HG03196 (cell line): ENCODE measurements at regions not wholly inside any gene's neighbourhood (a gene's known extent, or its start where the extent isn't known, plus 50 kb on each side); places are given as distances from the start of the nearest gene placed in this dataset.
"Not testable (repeated sequence)": the region's sequence is repeated elsewhere in the genome, so short reads cannot be mapped to it uniquely, and the experiment has no call there.

Experiments
- ATAC-seq: cut with Tn5 transposase; IDR thresholded peaks from one replicate; pipeline ENCODE4 v1.9.1; 2021; ENCODE audit not compliant: unreplicated experiment

DNA sequence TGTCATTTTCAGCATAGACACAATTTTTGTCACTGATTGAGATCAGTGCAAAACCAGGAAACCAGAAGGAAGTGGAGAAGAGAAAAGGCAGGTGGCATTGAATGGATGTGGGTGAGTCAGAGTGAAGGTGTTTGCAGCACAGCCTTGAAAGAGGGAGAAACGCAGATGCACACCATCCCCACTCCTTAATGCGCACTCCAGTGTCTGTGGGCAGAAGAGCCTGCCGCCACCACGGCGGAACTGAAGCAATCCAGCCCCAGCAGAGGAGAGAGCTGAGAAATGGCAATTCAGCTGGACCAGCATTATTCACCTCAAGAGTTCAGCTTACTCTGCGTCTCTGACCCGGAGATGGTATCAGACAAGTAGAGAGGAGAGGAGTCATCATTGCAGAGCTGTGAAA lies 393.1 kb upstream of the FRG1 start:
- no peak for ATAC-seq

DNA sequence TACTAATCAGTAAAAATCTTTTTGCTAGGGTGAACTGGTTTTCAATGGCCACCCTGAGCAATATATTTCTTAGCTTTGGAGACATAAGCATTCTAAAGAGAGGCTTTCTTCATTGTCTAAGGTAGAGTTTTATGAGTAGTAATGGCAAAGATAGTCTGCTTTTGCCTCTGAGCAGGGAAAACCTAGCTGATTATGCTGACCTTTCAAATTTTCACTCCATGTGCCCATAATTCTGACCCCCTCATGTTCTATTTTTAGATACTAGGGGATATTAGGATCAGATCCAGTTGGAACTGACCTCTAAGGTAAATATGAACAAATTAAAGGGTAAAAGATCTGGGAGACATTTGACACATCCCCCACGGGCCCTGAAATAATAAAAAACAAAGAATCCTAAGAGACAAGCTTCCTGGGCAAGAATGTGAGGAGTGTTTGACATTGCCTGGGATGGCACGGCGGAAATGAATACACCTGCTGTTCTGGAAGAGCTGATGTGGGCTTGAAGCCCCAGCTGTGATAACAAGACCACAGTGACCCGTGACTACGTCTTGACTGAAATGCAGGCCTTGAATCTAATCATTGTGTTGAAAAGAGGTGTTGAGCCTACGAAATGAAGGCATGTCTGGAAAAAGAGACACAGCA lies 392.1 kb upstream of the FRG1 start:
- no peak for ATAC-seq

DNA sequence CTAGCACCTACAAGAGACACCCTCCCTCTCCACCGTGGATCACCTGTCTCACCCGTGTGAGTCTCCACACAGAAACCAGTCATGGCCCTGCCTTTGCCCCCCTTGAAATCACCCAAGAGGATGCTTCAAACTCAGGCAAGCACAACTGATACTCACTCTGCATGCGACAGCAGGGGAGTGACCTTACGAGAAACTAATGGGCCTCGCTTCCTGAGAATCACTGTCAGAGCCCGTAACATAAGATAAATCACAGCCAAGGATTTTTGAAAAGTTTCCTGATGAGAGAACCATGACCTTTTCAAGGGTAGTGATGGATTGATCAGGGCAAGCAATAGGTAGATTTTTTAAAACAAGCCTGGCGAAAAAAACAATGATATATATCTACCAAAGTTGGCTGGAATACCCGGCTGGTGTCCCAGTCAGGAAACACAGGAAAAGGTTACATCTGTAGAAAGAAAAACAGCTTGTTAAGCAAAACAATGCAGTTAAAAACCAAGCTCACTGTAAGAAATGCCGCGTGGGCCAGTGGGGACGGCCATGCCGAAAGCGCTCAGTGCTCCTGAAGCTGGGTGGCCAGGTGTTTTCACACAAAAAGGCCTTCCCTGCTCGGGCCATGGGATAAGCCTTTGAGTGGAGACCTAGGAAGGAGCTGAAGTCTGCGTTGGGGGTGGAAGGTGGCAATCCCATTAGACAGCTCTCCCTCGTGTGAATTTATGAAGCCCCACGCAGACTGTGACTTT lies 388.6 kb upstream of the FRG1 start:
- not testable (repeated sequence) for ATAC-seq

DNA sequence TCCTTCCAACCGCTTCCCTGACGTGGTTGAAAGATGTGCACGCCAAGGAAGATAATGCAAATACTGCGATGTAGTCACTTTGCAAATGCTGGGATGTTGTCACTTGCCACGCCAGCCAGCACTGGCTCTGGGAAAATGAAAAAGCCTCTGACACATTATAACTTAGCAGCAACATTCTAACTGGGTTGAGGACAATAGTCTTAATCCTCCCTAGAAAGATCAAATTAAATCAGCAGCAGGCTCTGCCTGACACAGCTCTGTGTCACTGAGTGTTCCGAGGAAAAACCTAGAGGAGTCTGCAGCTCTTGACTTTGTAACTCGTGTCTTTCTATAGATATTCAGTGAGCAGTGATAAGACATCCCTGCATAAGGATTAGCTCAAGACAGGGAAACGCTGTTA lies 380.1 kb upstream of the FRG1 start:
- not testable (repeated sequence) for ATAC-seq

DNA sequence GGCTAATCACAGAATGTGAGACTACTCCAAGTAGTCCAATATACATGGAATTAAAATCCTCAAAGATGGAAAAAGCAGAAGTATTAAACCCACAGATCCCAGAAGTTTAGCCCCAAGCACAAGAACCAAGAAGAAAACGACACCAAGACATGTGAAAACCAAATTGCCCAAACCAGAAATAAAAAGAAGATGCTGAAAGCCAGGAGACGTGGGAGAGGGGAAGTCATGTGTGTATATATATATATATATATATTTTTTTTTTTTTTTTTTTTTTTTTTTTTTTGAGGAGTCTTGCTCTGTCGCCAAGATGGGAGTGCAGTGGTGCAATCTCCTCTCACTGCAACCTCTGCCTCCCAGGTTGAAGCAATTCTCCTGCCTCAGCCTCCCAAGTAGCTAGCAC lies 376.9 kb upstream of the FRG1 start:
- not testable (repeated sequence) for ATAC-seq

DNA sequence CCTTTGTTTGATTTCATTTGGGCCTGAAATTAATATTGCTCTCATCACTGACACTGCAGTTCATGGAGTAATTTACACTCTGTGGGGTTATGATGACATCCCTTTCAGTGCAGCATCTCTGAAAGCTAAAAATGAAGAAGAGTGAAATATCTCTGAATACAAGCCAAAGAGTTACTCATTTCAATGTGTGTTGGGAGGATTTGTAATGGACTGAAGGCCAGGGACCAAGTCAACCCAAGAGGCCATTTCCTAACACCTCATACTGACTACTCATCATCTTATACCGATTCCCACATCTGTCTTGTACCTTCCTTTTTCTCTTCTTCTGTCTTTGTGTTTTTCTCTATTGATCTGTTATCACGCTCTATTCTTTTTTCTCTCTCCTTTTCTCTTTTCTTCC lies 374.4 kb upstream of the FRG1 start:
- ATAC-seq = not testable (repeated sequence)

DNA sequence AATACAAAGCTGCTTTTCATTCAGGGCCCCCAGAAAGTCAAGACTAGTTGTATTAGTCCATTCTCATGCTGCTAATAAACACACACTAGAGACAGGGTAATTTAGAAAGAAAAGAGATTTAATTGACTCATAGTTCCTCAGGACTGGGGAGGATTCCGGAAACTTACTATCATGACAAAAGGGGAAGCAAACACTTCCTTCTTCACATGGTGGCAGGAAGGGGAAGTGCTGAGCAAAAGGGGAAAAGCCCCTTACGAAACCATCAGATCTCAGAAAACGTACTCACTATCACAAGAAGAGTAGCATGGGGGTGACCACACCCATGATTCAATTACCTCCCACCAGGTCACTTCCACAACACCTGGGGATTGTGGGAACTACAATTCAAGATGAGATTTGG lies 373.8 kb upstream of the FRG1 start:
- not testable (repeated sequence) for ATAC-seq

DNA sequence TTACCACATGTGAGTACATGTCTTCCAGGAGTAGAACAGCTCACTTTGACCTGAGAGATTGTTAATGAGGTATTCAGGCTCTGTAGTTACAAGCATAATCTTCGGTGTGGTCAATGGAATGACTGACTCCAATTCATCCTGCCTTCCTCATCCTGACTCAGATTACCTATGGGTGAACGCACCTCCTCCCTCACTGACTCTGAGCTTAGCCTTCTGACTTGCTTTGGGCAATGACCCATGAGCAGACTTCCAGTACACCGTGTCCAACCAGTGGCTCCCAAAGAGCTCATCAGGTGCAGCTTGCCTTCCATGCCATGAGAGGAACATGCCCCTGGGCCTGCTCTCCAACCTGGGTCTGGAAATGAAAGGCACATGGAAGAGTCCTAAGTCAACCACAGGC lies 361.0 kb upstream of the FRG1 start:
- ATAC-seq = not testable (repeated sequence)

DNA sequence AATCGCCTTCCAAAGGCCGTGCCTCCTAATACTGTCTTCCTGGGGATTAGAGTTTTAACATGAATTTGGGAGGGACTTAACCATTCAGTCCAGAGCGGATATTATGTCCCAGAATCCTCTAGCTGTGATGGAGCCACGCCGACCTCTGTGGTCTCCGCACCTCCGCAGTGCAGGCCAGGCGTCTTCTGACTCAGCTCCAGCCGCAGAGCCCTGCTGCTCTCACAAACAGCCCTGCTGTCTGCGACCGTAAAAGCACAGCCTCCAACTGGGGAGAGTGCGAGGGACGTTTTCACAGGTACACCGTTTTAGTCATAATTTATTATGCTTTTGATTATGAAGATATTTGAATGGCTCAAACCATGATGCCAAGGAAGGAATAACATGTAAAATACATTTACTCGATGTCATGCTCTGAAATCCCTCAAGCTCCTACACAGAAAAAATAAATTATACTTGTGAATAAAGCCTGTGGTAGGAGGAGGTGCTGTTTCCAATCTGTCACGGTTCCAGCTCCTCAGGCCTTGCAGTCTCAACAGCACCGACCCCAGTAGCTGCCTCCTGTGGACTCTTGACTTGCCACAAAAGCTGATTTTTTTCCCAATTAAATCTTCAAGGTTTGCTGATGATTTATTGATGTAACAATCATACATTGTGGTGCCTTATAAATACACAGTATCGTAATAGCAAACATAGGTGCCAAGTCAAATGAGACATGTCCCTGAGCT lies 353.6 kb upstream of the FRG1 start:
- ATAC-seq = not testable (repeated sequence)

DNA sequence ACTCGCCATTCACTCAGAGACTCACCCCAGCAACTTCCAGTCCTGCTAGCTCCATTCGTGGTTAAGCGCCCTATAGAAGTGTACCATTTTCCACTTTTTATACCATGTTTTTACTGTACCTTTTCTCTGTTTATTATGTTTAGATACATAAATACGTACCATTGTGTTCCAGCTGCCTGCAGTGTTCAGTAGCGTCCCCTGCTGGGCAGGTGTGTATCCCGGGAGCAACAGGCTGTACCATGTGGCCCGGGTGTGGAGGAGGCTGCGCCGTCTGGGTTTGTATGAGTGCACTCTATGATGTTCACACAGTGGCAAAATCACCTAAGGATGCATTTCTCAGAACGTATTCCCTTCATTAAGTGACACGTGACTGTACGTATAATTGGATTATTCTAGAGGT lies 351.5 kb upstream of the FRG1 start:
- not testable (repeated sequence) for ATAC-seq

DNA sequence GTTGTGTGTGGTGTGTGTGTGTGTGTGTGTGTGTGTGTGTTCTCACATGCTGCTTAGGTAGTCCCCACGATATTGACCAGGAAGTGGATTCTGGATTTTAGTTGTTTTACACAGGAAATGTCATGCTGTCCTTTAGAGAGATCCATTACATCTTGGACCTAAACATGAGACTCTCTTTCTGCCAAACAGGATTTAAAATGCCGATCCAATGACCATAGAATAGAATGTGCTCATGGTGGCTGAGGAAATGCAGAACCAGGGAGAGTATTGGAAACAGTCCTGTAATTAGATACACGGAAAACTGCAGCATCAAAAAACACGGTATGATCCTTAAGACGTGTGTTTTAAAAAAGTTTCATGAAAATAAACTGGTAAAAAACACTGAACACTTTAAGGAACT lies 347.8 kb upstream of the FRG1 start:
- ATAC-seq = no peak

DNA sequence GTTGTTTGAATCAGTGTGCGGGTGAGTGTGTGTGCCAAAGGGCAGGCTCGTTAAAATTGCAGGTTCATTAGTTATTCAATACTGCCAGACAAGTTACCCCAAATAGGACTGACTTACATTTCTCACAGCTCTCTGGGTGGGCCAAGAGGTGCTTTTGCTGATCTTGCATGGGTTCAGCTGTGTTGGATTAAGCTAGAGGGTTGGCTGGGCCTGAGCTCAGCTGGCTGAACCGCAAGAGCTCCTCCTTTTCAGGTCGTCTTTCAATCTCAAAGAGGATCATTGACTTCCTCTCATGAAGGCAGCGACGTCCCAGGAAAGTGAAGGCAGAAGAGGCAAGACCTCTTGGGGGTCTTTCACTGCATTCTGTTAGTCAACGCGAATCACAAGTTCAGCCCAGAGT lies 343.3 kb upstream of the FRG1 start:
- ATAC-seq = no peak

DNA sequence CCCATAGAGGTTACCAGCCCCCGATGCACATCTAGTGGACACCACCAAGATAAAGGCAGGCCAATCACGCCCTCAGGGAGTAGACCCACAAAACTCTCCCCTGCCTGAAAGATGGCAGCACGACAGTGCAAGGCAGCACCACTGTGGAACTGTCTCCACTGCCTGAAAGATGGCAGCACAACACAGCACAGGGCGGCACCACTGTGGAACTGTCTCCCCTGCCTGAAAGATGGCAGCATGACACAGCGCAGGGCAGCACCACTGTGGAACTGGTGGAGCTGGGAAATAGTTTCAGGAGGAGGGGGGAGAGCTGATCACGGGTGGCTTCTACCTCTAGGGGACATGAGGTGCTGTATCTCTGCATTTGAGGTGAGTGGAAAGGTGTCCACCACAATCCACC lies 340.4 kb upstream of the FRG1 start:
- ATAC-seq = no peak

DNA sequence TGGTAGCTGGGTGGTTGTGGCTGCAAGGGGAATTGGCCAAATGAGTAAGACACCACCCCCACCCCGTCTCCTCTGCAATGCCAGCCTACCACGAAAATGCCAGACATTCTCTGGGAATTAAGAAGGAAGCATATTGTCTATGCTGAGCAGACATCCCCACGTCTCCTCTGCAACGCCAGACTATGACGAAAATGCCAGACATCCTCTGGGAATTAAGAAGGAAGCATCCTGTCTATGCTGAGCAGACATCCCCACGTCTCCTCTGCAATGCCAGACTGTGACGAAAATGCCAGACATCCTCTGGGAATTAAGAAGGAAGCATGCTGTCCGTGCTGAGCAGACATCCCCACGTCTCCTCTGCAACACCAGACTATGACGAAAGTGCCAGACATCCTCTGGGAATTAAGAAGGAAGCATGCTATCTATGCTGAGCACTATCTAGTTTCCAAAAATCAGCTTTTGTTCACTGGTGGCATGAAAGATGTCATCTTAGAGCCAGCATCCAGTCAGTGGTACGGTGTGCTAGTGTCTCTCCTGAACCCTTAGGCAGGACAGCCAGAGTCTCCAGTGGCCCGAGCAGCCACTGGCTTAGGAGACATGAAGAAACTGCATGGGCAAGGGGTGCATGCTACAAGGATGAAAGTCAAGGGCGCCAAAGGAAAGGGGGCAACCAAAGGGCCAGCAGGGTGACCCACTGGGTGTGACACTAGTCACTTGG lies 339.8 kb upstream of the FRG1 start:
- no peak for ATAC-seq

DNA sequence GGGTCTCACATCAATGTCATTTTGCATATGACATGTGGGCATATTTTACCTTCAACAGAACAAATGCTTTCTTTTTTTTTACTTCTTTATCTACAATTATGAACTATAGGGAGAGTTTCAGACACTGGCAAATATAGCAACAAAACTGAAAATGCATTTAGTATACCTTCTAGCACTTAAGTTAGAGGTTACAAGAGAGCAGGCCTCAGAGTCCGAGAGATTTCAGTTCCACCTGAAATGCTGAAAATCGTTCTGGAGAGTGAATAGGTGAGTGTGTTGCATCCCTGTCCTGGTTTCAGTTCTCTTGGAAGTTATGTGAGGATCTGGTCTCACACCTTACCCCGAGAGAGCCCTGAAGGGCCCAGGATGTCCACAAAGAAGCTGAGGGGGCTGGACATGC lies 337.8 kb upstream of the FRG1 start:
- not testable (repeated sequence) for ATAC-seq

DNA sequence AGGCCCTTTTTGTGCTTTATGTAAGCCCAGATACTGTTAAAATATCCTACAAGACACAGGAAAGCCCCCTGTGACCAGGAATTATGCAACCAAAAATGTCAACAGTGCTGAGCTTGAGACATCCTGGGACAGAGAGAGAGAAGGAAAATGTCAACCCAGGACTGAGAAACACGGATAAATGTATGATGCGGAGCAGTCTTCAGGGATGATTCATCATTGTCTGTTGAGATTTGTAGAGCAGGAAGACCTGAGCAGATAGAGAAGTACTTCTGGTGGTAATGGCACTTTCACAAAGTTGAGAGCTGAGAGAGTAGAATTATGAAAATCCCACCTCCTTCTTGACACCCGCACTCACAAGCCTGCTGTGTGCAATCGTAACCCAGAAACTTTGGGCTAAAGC lies 330.1 kb upstream of the FRG1 start:
- not testable (repeated sequence) for ATAC-seq

DNA sequence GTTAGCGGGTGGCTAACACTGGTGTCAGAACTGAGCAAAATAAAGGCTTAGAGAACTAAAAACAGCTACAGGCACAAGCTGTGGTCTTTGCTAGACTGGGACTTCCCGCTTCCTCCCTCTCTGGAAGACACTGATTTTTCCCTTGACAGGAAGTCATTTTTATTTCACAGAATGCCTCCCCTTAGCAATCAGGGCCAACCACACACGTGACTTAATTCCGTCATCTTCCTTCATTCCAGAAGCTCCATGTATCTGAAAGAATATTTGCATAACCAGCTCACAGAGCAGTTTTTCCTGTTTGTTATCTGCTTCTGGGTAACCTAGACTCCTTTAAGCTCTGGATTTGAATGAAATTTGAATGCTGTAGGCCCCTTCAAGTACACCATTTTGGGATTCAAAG lies 327.5 kb upstream of the FRG1 start:
- ATAC-seq = no peak

DNA sequence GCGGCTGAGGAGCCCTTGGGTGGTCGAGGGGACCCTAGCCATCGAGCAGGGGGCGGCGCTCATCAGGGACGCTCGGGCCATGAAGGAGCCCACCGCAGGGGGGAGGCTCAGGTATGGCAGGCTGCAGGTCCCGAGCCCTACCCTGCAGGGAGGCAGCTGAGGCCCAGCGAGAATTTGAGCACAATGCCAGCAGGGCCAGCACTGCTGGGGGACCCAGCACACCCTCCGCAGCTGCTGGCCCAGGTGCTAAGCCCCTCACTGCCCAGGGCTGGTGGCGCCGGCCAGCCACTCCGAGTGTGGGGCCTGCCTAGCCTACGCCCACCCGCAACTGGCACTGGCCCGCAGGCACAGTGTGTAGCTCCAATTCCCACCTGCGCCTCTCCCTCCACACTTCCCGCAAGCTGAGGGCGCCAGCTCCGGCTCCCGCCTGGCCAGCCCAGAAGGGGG lies 325.4 kb upstream of the FRG1 start:
- no peak for ATAC-seq

DNA sequence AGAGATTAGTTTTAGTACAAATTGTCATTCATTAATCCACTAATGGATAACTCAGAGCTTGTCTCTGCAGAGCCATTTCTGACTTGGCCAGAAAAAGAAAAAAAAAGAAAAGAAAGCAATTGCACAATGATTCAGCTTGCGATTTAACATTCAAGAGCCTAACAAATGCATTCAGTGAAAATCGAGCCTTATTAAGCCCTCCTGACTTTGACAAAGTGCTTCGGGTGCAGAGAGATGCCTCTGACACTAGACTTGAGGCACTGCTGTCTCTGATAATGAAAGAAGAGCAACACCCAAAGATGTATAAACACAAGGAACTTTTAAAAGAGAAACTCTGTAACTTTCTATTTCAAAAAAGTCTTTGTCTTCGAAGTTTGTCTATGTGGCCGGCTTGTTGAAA lies 322.9 kb upstream of the FRG1 start:
- ATAC-seq = not testable (repeated sequence)

DNA sequence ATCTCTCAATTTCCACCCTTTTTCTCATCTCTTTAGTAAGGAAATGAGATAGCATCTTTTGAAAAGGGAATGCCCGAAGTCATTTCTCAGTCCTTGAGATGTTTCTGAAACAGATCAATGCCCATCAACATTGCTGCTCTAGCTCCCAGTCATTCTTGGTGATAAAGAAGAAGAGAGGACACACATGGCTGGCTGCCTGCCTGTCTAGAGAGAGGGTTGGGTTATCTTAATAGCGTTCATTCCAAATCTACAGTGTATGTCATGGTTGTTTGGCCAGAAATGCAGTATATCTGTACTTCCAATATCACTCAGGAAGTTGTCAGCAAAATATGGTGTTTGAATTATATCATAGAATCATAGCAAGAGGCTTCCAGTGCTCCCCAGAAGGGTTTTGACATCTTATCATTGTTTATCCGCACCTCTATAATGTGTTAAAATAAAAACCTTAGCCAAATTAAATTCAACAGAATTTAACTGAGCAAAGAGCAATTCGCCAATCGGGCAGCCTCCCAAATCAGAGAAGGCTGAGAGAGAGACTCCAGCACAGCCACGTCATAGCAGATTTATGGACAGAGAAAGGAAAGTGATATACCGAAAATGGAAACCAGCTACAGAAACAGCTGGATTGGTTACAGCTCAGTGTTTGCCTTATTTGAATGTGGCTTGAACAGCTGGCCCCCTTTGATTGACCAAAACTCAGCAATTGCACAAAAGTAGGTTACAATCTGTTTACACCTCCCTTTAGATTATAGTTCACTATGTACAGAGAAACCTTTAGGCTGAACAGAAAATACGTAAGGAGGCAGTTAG lies 321.0 kb upstream of the FRG1 start:
- ATAC-seq = not testable (repeated sequence)

DNA sequence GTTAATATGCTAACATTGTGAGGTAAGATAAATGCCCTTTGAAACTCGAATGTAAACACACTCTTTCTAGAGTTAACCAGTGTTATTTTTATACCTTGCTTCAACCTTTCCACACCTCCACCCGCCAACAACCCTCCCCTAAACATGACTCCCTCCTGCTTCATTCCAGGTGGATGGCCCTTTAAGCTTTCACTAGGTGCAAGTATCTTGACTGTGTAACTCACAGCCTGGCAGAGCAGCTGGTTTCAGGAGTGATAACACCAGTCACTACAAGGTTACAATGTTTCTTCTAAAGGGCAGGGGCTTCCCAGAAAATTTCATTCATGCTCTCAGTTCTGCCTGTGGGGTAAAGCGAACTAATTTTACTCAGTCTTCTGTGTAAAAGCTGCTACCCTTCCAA lies 318.1 kb upstream of the FRG1 start:
- ATAC-seq = not testable (repeated sequence)
